ENCODE measurements at regions not wholly inside any gene's neighbourhood (a gene's known extent, or its start where the extent isn't known, plus 50 kb on each side); places are given as distances from the start of the nearest gene placed in this dataset.

- H3K36me3 ChIP-seq: no peaks in the 10 kb centered on the region
- H3K4me3 ChIP-seq: no peak overlapping the region
- in situ Hi-C loops (cut with MboI; ENCODE audit: low pct_ligation_motif_present in 1 of 4, low pct_unique_long_range_greater_than_20kb in 1 of 4, low sequenced_read_pairs in 3 of 4): no loop called here
- H3K27me3 ChIP-seq: no peaks in the 10 kb centered on the region
- no peak for DNase-seq
- intact Hi-C loops (cut with DNase I; ENCODE audit: low total_unique reads): no loop called here
- no peaks in the 10 kb centered on the region for H3K4me1 ChIP-seq
- TF ChIP-seq POLR2AphosphoS5 (IDR thresholded peaks at IDR 0.05): no peak
- TF ChIP-seq POLR2A (IDR thresholded peaks at IDR 0.05): no peak
- no peak for TF ChIP-seq EP300 (IDR thresholded peaks at IDR 0.05; ENCODE audit: low read depth)
- no peak for TF ChIP-seq CTCF (IDR thresholded peaks at IDR 0.05)
- no peaks in the 10 kb centered on the region for H3K9me3 ChIP-seq
- no peak overlapping the region for H3K27ac ChIP-seq
These were observed 91.8 kb upstream of the GJB5 start for GRCh38 chr1:34663031-34663430.

- WGBS, 2 donors (ENCODE audit: low coverage in 1 of 2): 75 to 90% methylated on average over 2 to 3 of the region's 3 CpGs
- Histone ChIP-seq H3K27ac (no peak overlapping the region), H3K27me3 (no peaks in the 10 kb centered on the region), H3K9me3 (no peaks in the 10 kb centered on the region), H3K4me3 (no peak overlapping the region), H3K4me1 (no peaks in the 10 kb centered on the region), H3K36me3 (no peaks in the 10 kb centered on the region)
- in situ Hi-C loops (cut with MboI; ENCODE audit: low pct_ligation_motif_present in 1 of 4, low pct_unique_long_range_greater_than_20kb in 1 of 4, low sequenced_read_pairs in 3 of 4) (no loop called here), intact Hi-C loops (cut with DNase I; ENCODE audit: low total_unique reads) (no loop called here)
- no peak for DNase-seq
- no peak for TF ChIP-seq EP300 (IDR thresholded peaks at IDR 0.05; ENCODE audit: low read depth)
- TF ChIP-seq POLR2A (IDR thresholded peaks at IDR 0.05): no peak
- TF ChIP-seq POLR2AphosphoS5 (IDR thresholded peaks at IDR 0.05): no peak
- TF ChIP-seq CTCF (IDR thresholded peaks at IDR 0.05): no peak
These were observed 86.8 kb upstream of the GJB5 start for GRCh38 chr1:34668063-34668462.

- Histone ChIP-seq H3K27ac (no peak overlapping the region), H3K9me3 (no peaks in the 10 kb centered on the region), H3K4me1 (no peaks in the 10 kb centered on the region), H3K27me3 (no peaks in the 10 kb centered on the region), H3K4me3 (no peak overlapping the region), H3K36me3 (no peaks in the 10 kb centered on the region)
- intact Hi-C loops (cut with DNase I; ENCODE audit: low total_unique reads): loop anchor here (5.0 kb wide), 1 partner anchor 569 kb away; no protein-coding TSS in a partner anchor
- in situ Hi-C loops (cut with MboI; ENCODE audit: low pct_ligation_motif_present in 1 of 4, low pct_unique_long_range_greater_than_20kb in 1 of 4, low sequenced_read_pairs in 3 of 4): no loop called here
- no peak for TF ChIP-seq POLR2AphosphoS5 (IDR thresholded peaks at IDR 0.05)
- TF ChIP-seq EP300 (IDR thresholded peaks at IDR 0.05; ENCODE audit: low read depth): no peak
- TF ChIP-seq CTCF (IDR thresholded peaks at IDR 0.05): no peak
- no peak for TF ChIP-seq POLR2A (IDR thresholded peaks at IDR 0.05)
- 65% methylated on average over 7 of the region's 7 CpGs; no CpG with 5 or more reads in 1 of the 2 donors for WGBS, 2 donors (ENCODE audit: low coverage in 1 of 2)
- DNase-seq: no peak
These were observed 83.9 kb upstream of the GJB5 start for GRCh38 chr1:34670982-34671381.

- in situ Hi-C loops (cut with MboI; ENCODE audit: low pct_ligation_motif_present in 1 of 4, low pct_unique_long_range_greater_than_20kb in 1 of 4, low sequenced_read_pairs in 3 of 4): no loop called here
- Histone ChIP-seq H3K4me3 (no peak overlapping the region), H3K36me3 (no peaks in the 10 kb centered on the region), H3K27me3 (no peaks in the 10 kb centered on the region), H3K27ac (no peak overlapping the region), H3K4me1 (no peaks in the 10 kb centered on the region), H3K9me3 (no peaks in the 10 kb centered on the region)
- no peak for DNase-seq
- no peak for TF ChIP-seq POLR2AphosphoS5 (IDR thresholded peaks at IDR 0.05)
- TF ChIP-seq EP300 (IDR thresholded peaks at IDR 0.05; ENCODE audit: low read depth): no peak
- intact Hi-C loops (cut with DNase I; ENCODE audit: low total_unique reads): loop anchor here (5.0 kb wide), 1 partner anchor 570 kb away; no protein-coding TSS in a partner anchor
These were observed 83.0 kb upstream of the GJB5 start for GRCh38 chr1:34671887-34672286.
